GM19240 (cell line): ENCODE measurements at regions not wholly inside any gene's neighbourhood (a gene's known extent, or its start where the extent isn't known, plus 50 kb on each side); places are given as distances from the start of the nearest gene placed in this dataset.

ENCODE experiments used
- DNase-seq: peaks from one replicate; pipeline ENCODE4 v3.0.0; 2011; ENCODE audit warnings: low spot score; ENCODE audit not compliant: insufficient read length

DNA sequence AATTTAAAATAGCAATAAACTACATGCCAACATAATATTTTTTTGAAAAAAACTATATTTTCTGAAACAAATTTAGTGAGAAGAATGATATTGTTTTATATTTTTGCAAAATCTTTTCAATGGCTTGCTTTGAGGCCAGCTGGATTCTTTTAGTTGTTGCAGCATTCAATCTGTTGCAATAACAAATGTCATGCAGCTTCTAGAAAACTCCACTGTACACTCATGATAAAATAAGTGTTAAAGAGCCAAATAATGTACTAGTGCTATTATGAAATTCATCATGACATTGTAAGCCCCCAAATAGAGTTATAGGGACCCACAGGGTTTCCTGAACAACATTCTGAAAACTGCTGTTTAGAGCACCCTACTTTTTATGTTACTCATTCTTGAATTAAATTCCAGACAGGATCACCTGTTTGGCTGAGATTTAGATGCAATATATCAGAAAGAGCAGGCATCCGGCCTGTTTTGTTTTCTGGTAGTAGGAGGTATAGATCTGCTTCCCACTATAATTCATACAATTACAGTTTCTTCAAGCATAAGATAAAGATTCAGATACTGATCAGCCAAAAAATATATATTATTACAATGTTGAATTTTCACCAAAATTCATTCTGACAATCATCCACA lies 703.0 kb upstream of the ZNF385D start:
- DNase-seq: no peak

DNA sequence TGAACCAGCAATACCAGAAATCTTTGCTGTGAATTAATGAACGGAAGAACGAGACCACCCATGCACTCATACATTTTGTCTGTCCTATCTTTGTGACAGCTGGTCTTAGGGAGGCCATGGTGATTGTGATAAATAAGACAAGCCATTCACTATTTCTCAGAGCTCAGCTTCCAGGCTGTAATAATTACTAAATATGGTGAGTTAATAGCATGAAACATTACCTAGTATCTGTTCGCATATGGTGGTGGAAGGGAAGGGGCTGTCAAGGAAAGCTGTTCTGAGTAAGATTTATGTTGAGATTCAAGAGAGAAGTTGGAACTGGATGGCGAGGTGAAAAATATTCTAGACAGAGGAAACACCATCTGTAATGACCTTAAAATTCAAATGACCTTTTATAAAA lies 719.0 kb upstream of the ZNF385D start:
- no peak for DNase-seq

- no peak for DNase-seq
Observed at GRCh38 chr3:22471557-22471956, 720.5 kb upstream of the ZNF385D start.

GRCh38 chr3:22474706-22475445 lies 723.9 kb upstream of the ZNF385D start:
- DNase-seq: no peak

DNA sequence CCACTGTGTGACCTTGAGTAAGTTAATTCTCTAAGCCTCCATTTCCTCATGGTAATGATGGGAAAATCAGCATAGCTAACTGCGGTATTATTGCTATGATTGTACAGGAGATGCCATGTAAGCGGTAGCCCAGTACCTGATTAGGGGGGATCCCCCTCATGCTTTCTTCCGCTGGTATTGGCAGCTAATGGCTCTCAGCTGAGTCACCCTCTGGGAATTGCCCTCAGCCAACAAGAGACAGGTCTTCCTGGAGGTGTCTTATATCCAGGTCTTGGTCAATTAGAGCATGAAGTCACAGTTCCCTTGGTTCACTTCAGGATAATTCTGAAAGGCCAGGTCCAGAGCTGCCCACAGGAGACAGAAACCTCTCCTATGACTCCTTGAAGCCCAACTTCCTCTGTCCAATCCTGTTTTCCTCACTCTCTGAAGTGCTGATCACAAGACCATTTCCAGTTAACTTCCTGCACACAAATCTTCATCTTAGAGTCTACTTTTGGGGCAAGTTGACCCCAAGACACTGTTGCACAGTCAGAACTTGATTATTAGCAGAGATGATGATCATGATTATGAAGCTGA lies 724.7 kb upstream of the ZNF385D start:
- DNase-seq: no peak

- no peak for DNase-seq
Observed at GRCh38 chr3:22476976-22477375, 726.0 kb upstream of the ZNF385D start.

DNA sequence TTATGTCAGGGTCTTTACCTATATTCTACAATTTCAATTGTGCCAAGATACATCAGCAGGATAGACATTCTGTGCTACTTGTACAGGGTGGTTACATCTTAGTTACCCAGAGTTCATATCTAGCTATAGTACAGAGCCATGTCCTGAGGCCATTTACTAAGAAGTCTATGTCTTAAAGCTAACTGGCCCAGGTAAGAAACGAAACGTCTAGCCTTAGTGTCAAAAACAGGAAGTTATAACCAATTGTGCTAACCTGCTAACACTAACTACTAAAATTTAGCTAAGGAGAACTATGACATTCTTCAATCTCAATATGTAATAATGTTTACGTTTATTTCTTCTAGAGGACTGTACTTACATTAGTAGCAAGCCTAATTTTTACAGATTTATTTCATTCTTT lies 717.2 kb upstream of the UBE2E2 start:
- no peak for DNase-seq

- DNase-seq: no peak
Observed at GRCh38 chr3:22490747-22491146, 712.4 kb upstream of the UBE2E2 start.

- DNase-seq: no peak
Observed at GRCh38 chr3:22491344-22491743, 711.8 kb upstream of the UBE2E2 start.

GRCh38 chr3:22492342-22492741 lies 710.8 kb upstream of the UBE2E2 start:
- DNase-seq: no peak

DNA sequence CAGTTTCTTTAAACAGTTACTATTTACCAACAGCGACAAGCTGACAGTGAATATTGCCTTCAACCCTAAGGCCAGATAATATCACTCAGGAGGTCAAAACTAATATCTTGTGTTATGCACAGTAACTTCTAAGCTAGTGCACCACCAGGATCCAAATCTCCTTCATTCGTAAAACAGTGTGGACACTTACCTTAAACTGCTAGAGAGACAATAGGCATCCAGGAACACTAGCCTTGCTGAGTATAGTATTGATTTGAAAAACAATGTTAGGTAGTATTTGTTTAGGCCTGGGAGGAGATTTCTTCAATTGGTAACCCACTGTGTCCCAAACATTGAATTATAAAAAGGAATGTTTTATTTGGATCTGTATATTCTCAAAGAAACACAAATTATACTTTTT lies 707.9 kb upstream of the UBE2E2 start:
- no peak for DNase-seq

DNA sequence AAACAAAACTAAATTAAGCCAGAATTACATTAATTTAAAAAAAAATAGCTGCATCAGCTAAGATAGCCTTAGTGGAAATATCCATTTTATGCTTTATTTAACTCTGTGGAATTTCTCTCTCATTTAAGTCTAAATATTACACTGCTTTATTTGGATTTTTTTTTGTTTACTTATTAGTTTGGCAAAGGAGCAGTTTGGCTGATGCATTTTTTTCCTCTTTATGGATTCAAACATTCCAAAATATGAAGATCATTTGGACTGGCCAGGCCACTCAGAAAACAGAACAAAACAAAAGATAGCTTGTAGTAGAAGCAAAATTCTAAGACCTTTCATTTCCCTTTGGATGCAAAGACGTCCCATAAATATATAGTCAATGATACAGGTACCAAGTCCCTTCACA lies 707.3 kb upstream of the UBE2E2 start:
- no peak for DNase-seq

DNA sequence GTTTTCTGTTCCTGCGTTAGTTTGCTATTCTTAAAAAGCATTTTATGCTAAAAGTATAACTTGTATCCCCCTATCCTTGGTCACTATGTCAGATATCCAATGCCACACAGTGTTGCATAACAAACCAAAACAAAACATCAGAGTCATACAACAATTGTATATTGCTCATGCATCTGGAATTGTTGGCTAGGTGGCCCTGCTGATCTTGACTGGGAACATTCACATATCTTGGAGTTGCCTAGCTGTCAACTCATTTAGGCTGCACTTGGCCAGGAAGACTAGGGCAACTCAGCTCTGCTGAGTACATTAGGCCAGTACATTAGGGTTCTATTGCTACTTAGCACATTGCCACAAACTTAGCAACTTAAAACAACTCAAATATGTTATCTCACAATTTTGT lies 706.5 kb upstream of the UBE2E2 start:
- no peak for DNase-seq

GRCh38 chr3:22506871-22507270 lies 696.3 kb upstream of the UBE2E2 start:
- no peak for DNase-seq

- no peak for DNase-seq
Observed at GRCh38 chr3:22507709-22508108, 695.4 kb upstream of the UBE2E2 start.

- no peak for DNase-seq
Observed at GRCh38 chr3:22523925-22524324, 679.2 kb upstream of the UBE2E2 start.

GRCh38 chr3:22526266-22526837 lies 676.8 kb upstream of the UBE2E2 start:
- no peak for DNase-seq

GRCh38 chr3:22536541-22536940 lies 666.6 kb upstream of the UBE2E2 start:
- no peak for DNase-seq

- DNase-seq: no peak
Observed at GRCh38 chr3:22537560-22537959, 665.6 kb upstream of the UBE2E2 start.

DNA sequence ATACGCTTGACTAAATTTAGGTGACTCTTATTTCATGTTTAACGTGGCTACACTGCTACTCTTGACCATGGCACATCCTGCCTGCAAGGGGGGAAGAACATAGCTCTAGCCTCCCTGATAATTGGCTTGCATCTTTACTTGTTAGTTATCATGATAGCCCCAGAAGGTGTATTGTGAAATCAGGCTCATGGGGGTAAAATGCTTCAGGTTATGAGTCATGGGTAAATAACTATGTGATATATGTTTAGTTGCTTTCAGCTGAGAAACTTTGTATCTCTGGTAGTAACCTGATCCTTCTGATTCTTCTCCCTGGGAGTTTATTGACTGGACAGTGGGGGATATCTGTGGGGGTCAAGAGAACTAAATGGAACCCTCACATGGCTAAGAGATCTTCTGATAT lies 660.8 kb upstream of the UBE2E2 start:
- no peak for DNase-seq

- no peak for DNase-seq
Observed at GRCh38 chr3:22555753-22556435, 647.2 kb upstream of the UBE2E2 start.

DNA sequence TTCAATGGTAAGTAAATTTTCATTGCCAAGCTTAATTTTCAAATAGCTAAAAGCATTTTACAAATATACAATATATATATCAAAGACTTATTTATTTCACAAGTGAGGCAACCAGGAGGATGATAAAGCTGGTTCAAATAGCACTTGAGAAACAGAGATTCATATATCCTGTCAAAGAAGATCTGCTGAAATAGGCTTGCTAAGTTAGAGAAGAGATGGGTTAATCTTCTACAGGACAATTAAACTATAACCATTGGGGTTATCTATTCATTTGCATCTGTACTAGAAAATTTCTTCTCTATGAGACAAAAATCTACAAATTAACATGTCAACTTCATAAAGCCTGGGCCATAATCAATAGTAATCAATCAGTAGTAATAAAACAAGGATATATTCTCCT lies 637.7 kb upstream of the UBE2E2 start:
- DNase-seq: no peak
